ENCODE measurements at regions not wholly inside any gene's neighbourhood (a gene's known extent, or its start where the extent isn't known, plus 50 kb on each side); places are given as distances from the start of the nearest gene placed in this dataset.

DNA sequence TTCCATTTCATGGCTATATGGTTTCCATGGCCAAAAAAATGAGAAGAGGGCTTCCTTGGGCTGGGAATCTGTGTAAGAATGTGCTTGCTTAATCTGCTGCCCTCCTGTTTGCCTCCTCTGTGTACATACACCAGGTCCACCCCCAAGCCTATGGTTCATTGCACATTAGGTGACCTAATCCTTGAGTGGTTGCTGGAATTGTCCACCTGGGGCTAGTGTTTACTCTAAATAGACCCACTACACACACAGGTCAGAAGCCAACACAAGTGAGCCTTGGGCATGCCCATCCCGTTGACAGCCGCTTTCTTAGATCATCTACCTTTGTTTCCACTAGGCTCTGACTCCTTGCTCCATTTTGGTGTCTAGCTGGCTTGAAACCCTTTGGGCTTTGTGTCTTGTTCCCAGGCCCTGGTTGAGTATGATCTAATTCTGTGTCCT lies 59.2 kb upstream of the ATL2 start (continued):
- peak; percentile 61 for TF ChIP-seq RAD21 (CRISPR knock-in tag; IDR thresholded peaks at IDR 0.05)
- TF ChIP-seq DMAP1 (CRISPR knock-in tag; IDR thresholded peaks at IDR 0.05), result peak; percentile 51; the same call in 1 of the 2 replicates
- TF ChIP-seq FOXP1 (IDR thresholded peaks at IDR 0.05), result peak; percentile 66
- TF ChIP-seq FOXP1 (CRISPR knock-in tag; IDR thresholded peaks at IDR 0.05), result peak; percentile 97
- 0 out of 2 replicates have a peak, but pooled peaks have one; percentile 83 for TF ChIP-seq TRIM24 (CRISPR knock-in tag; IDR thresholded peaks at IDR 0.05)
- TF ChIP-seq TEAD3 (CRISPR knock-in tag; optimal IDR thresholded peaks at IDR 0.05; ENCODE audit: borderline replicate concordance), result peak; percentile 92
- peak; percentile 39 for TF ChIP-seq ZNF629 (CRISPR knock-in tag; conservative IDR thresholded peaks at IDR 0.05)
- no peak for TF ChIP-seq NONO (IDR thresholded peaks at IDR 0.05)
- TF ChIP-seq NONO (CRISPR knock-in tag; conservative IDR thresholded peaks at IDR 0.05), result peak; percentile 72; the same call in 1 of the 2 replicates
- peak; percentile 74 for TF ChIP-seq BORCS8-MEF2B (CRISPR knock-in tag; IDR thresholded peaks at IDR 0.05)
- TF ChIP-seq YEATS2 (CRISPR knock-in tag; IDR thresholded peaks at IDR 0.05; ENCODE audit: borderline replicate concordance), result peak; percentile 25; the same call in 1 of the 2 replicates
- TF ChIP-seq TGIF2 (CRISPR knock-in tag; IDR thresholded peaks at IDR 0.05), result peak; percentile 83; the same call in 1 of the 2 replicates
- TF ChIP-seq ZFY (CRISPR knock-in tag; IDR thresholded peaks at IDR 0.05), result no peak; the same call in 1 of the 2 replicates
- TF ChIP-seq SALL1 (CRISPR knock-in tag; IDR thresholded peaks at IDR 0.05), result peak; percentile 95
- TF ChIP-seq, protein P1, sequence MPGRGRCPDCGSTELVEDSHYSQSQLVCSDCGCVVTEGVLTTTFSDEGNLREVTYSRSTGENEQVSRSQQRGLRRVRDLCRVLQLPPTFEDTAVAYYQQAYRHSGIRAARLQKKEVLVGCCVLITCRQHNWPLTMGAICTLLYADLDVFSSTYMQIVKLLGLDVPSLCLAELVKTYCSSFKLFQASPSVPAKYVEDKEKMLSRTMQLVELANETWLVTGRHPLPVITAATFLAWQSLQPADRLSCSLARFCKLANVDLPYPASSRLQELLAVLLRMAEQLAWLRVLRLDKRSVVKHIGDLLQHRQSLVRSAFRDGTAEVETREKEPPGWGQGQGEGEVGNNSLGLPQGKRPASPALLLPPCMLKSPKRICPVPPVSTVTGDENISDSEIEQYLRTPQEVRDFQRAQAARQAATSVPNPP (CRISPR knock-in tag; IDR thresholded peaks at IDR 0.05), result peak; percentile 64; the same call in 1 of the 2 replicates
- 0 out of 2 replicates have a peak, but pooled peaks have one; percentile 12 for TF ChIP-seq ZNF652 (CRISPR knock-in tag; IDR thresholded peaks at IDR 0.05; ENCODE audit: borderline replicate concordance, low read depth)
- peak; percentile 92 for TF ChIP-seq ZMYM4 (CRISPR knock-in tag; IDR thresholded peaks at IDR 0.05)
- TF ChIP-seq GATAD2A (CRISPR knock-in tag; IDR thresholded peaks at IDR 0.05), result peak; percentile 93
- TF ChIP-seq RARA (CRISPR knock-in tag; IDR thresholded peaks at IDR 0.05), result peak; percentile 95
- TF ChIP-seq SP5 (CRISPR knock-in tag; IDR thresholded peaks at IDR 0.05; ENCODE audit: borderline replicate concordance, low read depth), result peak; percentile 88
- TF ChIP-seq, protein P2, sequence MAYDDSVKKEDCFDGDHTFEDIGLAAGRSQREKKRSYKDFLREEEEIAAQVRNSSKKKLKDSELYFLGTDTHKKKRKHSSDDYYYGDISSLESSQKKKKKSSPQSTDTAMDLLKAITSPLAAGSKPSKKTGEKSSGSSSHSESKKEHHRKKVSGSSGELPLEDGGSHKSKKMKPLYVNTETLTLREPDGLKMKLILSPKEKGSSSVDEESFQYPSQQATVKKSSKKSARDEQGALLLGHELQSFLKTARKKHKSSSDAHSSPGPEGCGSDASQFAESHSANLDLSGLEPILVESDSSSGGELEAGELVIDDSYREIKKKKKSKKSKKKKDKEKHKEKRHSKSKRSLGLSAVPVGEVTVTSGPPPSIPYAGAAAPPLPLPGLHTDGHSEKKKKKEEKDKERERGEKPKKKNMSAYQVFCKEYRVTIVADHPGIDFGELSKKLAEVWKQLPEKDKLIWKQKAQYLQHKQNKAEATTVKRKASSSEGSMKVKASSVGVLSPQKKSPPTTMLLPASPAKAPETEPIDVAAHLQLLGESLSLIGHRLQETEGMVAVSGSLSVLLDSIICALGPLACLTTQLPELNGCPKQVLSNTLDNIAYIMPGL (CRISPR knock-in tag; IDR thresholded peaks at IDR 0.05; ENCODE audit: borderline replicate concordance in 1 of 2, low read depth in 1 of 2), result no peak
- TF ChIP-seq ZNF124 (CRISPR knock-in tag; IDR thresholded peaks at IDR 0.05), result 0 out of 2 replicates have a peak, but pooled peaks have one; percentile 39
- TF ChIP-seq BCL6 (CRISPR knock-in tag; IDR thresholded peaks at IDR 0.05), result peak; percentile 77; the same call in 1 of the 2 replicates
- no peak for TF ChIP-seq RELA (CRISPR knock-in tag; IDR thresholded peaks at IDR 0.05)
- peak; percentile 76 for TF ChIP-seq LCORL (IDR thresholded peaks at IDR 0.05)
- TF ChIP-seq LCORL (CRISPR knock-in tag; IDR thresholded peaks at IDR 0.05), result peak; percentile 98
- TF ChIP-seq TBX3 (IDR thresholded peaks at IDR 0.05; ENCODE audit: borderline replicate concordance), result peak; percentile 61; the same call in 1 of the 2 replicates
- no peak for TF ChIP-seq USF2 (IDR thresholded peaks at IDR 0.05; ENCODE audit: low read depth, low read length)
- no peak; the same call in 1 of the 2 replicates for TF ChIP-seq USF2 (CRISPR knock-in tag; IDR thresholded peaks at IDR 0.05; ENCODE audit: borderline replicate concordance)
- peak; percentile 72 for TF ChIP-seq ZSCAN31 (CRISPR knock-in tag; IDR thresholded peaks at IDR 0.05; ENCODE audit: low read depth)
